NCI-H748 (cell line): ENCODE measurements at regions not wholly inside any gene's neighbourhood (a gene's known extent, or its start where the extent isn't known, plus 50 kb on each side); places are given as distances from the start of the nearest gene placed in this dataset.

ENCODE experiments used
- DNase-seq: peaks from one replicate; lab custom pipeline; 2025; ENCODE audit not compliant: unreplicated experiment; lab: John Stamatoyannopoulos, UW

GRCh38 chr3:113136071-113136470 is 75.3 kb upstream of the BOC start:
- DNase-seq: peak; percentile 5

GRCh38 chr3:113136544-113136943 is 74.8 kb upstream of the BOC start:
- DNase-seq: no peak

GRCh38 chr3:113138839-113139743 is 72.3 kb upstream of the BOC start:
- no peak for DNase-seq

GRCh38 chr3:113140876-113141275 is 70.5 kb upstream of the BOC start:
- no peak for DNase-seq

GRCh38 chr3:113141543-113141942 is 69.8 kb upstream of the BOC start:
- peak; percentile 73 for DNase-seq

GRCh38 chr3:113142476-113142875 is 68.9 kb upstream of the BOC start:
- no peak for DNase-seq

- no peak for DNase-seq
Measured at GRCh38 chr3:113143353-113143752, 68.0 kb upstream of the BOC start.

- peak; percentile 10 for DNase-seq
Measured at GRCh38 chr3:113147681-113148261, 63.6 kb upstream of the BOC start.

GRCh38 chr3:113148284-113148683 is 63.1 kb upstream of the BOC start:
- peak; percentile 74 for DNase-seq

- no peak for DNase-seq
Measured at GRCh38 chr3:113150250-113150649, 61.1 kb upstream of the BOC start.

- DNase-seq: peak; percentile 78
Measured at GRCh38 chr3:113151461-113152031, 59.8 kb upstream of the BOC start.

GRCh38 chr3:113152849-113153248 is 58.5 kb upstream of the BOC start:
- no peak for DNase-seq

GRCh38 chr3:113153499-113154107 is 57.8 kb upstream of the BOC start:
- no peak for DNase-seq

- no peak for DNase-seq
Measured at GRCh38 chr3:113156816-113157333, 54.5 kb upstream of the BOC start.

- no peak for DNase-seq
Measured at GRCh38 chr3:113157408-113158030, 53.8 kb upstream of the BOC start.

- no peak for DNase-seq
Measured at GRCh38 chr3:113158171-113158570, 53.2 kb upstream of the BOC start.
